Brain pericyte (primary cell): ENCODE measurements at regions not wholly inside any gene's neighbourhood (a gene's known extent, or its start where the extent isn't known, plus 50 kb on each side); places are given as distances from the start of the nearest gene placed in this dataset.
A peak's percentile ranks its signal among the peaks of the same experiment; 100 is the strongest.

Experiments
- DNase-seq: peaks from one replicate; pipeline ENCODE4 v3.0.0-alpha.2; 2012; ENCODE audit warnings: low read depth, low spot score

DNA sequence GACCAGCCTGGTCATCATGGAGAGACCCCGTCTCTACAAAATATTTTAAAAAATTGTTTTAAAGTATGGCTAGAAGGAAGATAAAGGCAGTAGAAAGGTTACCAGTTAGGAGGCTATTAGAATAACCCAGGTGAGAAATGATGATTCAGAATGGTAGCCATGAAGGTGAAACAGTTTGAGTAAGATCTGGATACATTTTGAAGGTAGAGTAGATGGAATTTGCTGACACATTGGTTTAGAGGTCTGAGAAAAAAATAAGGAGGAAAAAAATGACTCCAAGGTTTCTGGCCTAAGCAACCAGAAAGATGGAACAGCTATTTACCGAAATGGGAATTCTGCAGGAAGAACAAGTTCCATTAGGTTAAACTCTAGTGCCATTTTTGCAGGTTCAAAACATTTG lies 167.9 kb upstream of the TAB2 start:
- no peak for DNase-seq

DNA sequence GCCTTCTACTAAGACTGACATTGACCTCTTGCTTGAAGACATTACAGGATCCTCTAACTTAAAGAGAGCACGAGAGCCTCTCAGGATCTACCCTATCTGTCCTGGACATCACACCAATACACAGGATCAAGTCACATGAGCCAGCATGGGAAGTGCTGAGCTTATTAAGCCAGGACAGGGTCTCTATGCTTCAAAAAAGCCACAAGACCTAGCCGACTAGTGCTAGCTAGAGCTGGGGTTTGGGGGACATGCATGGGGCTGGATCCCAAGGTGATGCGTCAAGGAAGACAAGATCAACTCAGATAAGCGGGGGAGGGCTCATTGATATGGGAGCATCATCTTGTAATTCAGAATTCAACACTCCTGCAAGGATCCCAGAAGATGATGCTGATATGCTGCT lies 167.2 kb upstream of the TAB2 start:
- DNase-seq: no peak

DNA sequence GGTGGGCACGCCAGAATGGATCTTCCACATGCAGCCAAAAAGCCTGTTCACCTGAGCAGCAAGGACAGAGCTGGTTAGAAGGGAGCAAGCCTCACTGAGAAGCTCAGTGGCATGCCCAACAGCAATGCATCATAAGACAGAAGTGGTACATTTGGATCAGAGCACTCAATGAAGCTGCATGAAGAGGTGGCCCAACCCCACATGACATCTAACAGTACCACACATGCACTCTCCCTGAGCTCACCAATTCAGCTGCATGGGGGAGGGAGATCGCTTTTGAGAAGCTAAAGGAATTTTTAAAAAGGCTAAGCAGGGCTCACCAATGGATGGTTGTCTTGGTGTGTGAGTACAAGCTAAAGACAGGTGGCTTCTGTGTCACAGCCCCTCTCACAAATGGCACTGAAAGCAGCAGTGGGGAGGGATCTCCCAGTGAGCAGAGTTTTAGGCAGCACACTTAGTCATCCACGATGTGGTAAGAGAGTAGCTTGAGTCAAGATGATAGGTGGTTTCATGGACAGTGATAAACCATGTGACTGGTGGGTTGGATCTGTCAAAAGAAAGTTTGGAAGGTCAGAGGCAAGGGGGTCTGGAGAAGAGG lies 166.6 kb upstream of the TAB2 start:
- DNase-seq: no peak

DNA sequence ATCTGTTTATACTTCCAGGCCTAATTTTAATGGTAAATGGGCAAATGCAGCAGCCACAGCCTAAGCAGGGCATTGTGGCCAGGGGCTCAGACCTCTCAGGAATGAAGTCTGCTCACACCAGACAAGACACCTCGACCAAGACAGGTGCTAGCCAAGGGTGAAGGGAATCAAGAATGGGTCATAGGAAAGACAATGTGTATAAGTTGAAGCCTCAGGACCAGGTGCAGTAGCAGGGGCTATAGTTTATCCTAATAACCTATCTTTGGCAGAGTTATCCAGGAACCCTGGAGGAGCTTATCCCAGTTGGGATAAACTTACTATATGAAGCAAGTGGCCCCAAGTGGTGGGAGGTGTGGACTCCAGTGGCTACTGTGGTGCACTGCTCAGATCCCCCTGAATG lies 165.0 kb upstream of the TAB2 start:
- no peak for DNase-seq

DNA sequence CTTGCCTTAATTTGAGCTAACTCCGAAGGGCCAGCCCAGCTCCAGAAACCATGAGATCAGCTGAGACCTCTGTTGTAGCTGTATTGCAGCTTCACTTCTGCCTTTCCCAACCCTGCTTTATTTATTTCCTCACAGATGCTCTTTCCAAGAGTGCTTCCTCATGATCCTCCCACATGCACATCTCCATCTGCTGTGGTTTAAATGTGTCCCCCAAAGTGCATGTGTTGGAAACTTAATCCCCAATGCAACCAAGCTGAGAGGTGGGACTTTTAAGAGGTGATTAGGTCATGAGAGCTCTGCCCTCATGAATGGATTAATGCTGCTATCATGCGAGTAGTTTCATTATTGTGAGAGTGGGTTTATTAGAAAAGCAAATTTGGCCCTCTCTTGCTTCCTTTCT lies 164.4 kb upstream of the TAB2 start:
- DNase-seq: no peak

DNA sequence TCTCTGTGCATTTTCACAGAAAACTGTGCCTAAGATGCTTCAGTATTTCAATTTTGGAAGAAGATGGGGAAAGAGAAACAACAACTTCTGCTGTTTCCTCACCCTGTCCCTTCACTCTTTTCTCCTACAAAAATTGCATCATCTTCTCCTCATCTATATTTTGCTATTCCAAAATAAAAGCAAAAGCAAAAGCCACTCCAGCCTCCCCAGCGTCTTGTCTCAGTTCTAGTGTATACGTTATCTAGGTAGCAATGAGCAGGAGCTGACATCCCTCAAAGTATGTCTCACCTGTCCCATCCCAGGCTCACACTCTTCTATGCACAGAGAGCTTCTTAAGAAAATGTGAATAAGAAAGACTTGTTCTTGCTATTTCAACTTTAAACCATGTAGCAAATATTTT lies 163.8 kb upstream of the TAB2 start:
- no peak for DNase-seq

DNA sequence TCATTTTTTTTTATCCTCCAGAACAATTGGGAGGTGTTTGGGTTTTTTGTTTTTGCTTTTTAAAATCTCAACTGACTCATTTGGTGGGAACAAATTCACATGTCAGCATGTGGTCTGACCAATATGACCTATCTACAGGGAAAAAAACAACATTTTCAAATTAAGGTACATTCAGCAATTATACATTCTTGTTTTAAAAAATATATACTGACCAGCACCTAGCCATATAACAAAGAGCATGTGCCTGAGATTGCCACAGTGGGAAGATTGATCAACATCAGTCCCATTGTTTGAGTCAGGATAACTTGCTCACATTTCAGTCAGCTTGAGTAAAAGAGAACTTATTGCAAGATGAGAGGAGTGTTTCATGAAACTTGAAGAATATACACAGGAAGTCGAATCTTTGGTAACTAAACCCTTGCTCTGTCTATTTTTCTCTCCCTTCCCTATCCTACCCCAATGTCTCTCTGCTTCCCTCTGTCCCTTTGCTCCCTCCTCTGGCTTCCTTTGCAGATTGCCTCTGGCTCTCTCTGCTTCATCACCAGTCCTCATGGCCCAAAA lies 163.2 kb upstream of the TAB2 start:
- DNase-seq: peak; percentile 24

DNA sequence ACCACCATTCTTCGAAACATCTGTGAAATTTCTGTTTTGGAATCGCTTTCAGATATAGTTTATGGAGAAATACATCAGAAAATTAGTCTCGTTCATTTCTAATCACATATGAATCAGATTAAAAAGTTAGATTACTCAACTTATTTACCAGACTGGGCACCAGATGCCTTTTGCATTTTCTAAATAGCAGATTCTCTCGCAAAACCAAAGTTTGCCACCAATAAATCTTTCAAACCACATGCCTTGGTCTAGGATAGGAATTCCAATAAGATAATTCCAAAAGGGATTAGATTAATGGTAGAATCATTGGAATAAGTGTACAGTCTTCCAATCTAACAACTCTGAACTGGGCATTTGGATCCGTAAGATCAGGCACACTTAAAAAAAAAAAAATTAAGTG lies 160.4 kb upstream of the TAB2 start:
- DNase-seq: no peak

DNA sequence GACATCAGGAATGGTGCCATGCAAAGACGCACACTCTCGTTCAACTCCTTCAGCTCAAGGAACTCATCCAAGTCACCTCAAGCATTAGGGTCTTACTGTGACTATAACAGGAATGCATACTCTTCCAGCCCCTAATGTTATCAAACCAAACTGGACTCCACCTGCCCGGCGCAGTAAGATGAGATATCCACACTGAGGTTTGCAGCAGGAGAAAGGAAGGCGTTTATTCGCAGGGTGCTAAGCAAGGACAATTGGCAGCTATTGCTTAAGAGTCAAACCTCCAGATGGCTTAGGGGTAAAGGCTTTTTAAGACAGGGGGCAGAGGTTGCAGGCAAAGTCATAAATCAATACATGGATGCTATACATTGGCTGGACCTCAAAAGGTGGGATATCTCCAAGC lies 159.4 kb upstream of the TAB2 start:
- DNase-seq: no peak

DNA sequence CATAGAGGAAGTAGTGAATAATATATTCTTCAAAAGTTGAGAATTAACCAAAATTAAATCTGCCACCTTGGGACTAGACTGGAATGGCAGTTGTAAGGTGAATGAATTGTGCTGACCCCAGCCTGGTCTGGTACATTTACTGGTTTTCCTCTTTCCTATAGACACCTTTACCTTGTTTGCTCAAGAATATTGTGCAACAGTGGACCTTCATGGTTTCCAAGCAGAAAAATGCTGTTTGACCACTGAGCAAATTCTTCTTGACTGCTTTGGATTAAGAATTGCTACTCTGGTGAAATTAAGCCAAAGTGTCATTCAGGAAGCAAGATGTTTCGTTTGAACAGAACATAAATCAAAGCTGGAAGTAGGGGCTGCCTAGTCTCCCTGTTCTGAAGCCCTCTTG lies 156.6 kb upstream of the TAB2 start:
- no peak for DNase-seq

DNA sequence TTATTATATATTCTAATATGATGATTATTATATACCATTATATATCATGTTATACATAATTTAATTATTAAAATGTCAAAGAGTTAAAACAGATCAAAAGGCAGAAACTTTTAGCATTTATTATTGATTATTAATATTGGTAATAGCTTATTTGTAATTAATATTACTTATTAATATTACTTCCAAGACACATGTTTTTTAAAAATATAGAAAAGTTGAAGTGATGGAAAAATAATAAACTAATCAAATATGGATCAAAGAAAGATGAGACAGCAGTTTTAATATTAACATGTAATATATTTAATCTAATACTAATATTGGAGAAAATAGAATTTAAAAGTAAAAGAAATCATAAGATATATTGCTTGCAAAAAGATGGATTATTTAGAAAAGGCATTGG lies 154.6 kb upstream of the TAB2 start:
- DNase-seq: no peak

DNA sequence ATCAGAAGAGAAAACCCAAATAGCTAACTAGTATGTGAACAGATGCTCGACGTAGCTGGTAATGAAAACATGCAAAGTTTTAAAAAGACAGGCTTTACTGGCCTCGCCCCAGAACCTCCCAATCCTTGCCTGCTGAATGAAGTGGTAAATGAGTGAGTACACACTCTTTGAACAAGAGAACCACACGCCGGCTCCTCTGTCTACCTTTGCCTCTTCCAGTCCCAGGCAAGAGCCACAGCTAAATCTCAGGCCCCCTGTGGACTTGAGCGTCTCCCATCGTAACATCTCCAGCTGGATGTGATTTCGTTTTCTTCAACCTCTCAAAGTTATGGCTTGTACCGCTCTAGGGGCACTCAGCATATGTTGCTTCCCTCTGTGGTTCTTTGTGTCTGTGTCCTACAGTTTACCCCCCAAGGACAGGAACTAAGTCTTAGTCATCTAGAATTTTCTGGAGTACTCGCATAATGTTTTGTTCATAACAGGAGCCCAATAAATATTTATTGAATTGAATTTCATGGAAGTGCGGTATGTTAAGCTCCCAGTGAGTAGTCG lies 153.2 kb upstream of the TAB2 start:
- no peak for DNase-seq

DNA sequence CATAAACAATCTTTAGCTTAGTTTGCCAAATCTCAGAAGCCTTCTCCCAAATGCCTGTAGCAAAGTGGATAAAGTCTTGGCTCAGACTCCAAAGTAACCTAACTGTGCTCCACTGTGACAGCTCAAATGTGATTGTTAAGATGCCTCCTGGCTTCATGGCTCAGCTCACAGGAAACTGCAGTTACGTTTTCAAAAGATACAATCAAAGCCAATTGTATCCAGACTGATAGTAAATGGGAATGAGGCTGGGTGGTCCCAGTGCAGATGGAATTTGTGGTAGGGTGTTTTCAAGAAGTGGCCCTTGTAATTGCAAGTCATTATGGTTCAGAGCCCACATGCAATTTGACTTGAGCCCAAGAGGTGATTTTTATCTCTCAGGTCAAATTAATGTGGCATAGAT lies 151.2 kb upstream of the TAB2 start:
- DNase-seq: no peak

DNA sequence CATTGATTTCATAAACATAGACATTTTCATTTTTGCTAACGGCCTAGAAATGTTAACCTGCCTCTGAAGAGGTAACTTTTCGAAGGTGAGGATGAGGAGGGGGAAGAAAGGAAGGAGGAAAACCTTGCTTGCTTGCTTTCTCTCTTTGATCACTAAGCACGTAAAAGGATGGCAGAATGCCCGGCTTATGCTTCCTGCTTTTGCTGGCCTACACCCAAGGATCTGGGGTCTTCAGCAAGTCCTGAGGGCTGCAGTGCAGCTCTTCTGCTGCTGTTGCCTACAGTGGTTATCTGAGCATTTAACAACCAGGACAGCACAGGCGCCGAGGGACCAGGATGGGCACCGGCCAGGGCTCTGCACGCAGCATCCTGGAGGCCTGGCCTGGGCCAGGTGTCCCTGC lies 150.8 kb upstream of the TAB2 start:
- no peak for DNase-seq

DNA sequence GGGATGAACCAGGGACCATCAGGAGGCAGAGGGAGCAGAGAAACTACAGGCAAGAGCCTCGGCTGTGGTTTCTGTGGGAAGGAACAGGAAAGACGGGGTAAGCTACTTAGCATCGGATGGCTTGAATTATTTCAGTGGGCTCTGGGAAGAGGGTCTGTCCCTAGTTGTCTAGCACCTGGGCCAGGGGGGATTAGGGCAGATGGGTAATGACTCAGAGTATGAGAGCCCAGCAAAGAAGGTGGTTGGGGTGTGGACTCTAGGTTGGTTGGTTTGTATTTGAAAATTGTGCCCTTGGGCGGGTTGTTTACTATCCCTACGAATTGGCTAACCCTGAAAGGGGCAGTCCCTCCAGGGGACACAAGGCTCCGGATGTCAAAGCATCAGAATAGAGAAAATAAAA lies 148.5 kb upstream of the TAB2 start:
- no peak for DNase-seq

DNA sequence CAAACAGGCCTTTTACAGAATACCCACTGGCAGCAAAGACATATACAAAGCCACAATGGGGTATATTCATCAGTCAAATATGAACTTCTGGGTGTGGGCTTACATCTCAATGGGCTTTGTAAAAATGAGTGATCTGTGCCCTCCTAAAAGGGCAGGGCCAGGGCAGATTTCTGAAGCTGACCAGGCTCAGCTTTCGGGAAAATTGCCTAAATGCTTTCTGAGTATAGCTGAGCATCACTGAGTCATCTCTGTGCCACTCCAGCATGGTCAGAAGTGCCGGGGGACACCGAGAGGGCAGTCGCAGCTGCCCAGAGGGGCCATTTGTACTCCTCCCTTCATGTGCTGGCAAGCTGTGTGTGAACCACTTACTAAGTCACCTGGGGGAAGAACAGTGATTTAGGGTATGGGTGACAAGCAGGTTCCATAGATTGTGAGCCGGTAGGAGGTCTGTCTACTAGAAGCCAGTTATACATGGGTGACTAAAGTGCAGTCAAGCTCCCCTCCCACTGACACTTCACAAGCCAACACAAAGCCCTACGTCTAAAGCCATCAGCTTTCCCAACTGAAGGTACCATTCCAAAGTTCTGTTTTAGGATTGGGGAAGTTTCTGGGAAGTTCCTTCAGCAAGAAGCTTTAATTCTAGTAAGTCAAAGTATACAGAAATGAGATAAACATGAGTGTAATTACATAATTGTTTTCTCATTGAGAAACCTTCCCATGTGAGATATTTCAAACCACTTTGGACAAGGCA lies 147.6 kb upstream of the TAB2 start:
- DNase-seq: no peak

DNA sequence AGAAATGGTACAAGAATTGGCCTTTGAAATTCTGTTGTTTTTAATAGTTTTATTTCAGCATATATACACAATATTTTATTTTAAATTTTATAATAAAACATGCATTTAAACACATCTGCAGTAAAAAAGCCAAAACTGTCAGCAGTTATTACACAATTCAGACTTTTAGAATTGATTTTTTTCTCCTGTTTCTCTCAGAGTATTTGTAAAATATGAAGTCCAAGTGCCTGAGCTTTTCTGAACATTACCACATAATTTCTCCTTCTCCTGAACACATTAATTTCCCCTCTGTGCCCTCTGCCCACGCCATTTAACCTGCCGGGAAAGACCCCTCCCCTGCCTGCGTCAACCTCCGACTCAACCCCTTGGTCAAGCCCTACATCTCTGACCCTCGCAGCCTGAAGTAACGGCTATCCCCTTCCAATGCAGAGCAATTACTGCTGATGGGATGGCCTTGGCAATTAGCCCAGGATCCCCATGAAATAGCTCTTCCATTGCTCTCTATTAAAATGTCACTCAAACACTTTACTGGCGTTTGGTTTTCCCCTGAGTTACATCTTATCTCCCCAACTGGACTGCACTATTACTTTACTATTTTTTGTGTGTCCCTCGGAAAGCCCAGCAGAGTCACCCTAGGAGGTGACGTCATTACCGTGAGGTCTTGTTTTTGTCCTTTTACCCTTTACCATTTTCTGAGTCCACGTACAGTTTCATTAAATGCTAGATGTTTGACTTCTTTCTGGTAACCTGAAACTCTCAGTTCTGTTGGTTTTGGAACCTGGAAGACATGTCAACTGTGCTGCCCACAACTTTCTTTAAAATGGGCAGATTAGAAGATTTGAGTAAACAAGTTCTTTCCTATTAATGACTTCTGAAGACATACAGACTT lies 146.7 kb upstream of the TAB2 start:
- DNase-seq: no peak

DNA sequence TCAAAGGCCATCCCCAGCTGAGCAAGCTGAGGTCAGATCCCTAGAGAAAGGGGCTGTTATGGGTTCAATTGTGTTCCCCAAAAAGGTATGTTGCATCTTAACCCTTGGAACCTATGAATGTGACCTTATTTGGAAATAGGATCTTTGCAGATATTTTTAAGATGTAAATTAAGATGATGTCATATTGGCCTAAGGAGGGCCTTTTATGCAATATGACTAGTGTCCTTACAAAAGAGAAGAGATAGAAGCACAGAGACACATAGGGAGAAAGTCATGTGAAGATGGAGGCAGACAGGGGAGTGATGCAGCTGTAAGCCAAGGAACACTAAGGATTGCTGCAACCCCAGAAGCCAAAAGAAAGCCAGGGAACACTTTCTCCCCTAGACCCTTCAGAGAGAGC lies 144.3 kb upstream of the TAB2 start:
- DNase-seq: no peak

DNA sequence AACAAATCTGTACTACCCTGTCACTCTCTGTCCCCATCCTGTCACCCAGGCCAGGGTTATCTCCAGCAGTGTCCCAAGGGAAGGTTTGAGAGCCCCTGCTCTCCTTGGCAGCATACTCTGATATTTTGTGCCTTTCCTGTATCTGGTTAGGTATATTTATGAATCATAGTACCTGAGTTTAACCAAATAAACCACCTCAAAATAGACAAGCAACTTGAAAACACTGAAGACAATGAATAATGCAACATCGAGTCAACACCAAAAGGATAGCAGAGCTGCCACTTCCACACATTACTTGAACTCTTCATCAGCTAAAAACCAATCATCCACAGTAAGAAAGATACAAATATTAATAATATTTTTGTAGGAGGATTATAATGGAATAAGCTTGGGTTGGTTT lies 142.6 kb upstream of the TAB2 start:
- no peak for DNase-seq

DNA sequence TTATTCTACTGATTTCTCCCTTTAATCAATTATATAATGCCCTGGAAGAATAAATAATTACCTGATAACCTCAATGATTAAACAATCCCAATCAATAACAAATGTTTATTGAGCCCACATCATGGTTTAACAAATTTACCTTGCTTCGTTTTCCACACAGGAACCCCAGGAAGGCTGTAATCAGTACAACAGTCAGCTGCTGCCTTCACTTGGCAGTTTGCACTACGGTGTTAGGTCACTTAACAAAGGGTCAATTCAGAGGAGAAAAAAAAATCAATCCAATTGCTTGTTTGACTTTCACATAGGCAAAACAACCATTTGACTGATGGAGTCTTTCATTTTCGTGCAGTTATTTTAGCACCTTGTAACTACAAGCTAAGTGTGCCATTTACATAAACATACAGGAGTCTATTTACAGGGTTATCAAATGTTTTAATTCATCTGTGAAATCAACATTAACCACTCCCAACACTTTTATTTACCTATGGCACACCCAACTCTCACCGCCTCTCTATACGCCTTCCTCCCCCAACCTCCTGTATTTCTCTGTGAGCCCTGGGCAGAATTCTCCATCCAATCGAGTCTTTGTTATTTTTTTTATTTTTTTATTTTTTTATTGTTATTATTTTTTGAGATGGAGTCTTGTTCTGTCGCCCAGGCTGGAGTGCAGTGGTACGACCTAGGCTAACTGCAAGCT lies 140.4 kb upstream of the TAB2 start:
- no peak for DNase-seq

DNA sequence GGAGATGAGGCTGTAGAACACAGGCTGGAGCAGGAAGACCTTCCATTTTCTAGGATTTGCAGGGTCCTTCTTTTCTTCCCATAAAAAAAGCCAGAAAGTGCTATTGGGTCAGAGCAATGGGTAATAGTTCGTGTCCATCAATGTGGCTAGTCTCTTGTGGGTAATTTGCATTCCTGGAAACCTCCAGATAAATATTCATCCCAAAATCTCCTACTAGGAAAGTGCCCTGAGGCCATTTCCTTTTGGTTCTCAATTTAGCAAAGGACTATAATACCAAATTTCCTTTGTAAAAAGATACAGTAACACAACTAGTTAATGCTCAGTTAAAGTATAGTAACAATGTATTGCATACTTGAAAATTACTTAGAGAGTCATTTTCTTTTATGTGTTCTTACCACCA lies 138.1 kb upstream of the TAB2 start:
- no peak for DNase-seq

DNA sequence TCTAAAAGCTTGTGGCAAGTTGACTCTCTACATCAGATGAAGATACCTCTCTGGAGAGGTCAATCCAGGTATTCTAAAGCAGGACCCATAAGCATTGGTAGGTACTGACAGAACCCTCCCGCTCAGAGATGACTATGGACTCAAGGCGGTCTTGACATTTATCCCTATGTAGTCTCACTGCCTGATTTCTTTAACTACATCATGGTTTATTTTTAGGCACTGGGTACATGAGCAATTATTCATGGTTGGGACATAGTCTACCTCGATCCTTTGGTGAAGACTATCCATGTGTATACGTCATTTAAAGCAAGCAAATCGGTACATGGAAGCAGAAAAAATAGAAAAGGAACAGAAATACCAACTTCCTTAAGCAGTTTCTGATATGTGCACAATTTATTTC lies 136.2 kb upstream of the TAB2 start:
- DNase-seq: no peak
